ENCODE measurements at regions not wholly inside any gene's neighbourhood (a gene's known extent, or its start where the extent isn't known, plus 50 kb on each side); places are given as distances from the start of the nearest gene placed in this dataset.
"Not testable (repeated sequence)": the region's sequence is repeated elsewhere in the genome, so short reads cannot be mapped to it uniquely, and the experiment has no call there.

- DNase-seq, result no peak
These were observed 1156.6 kb downstream of the TBC1D22A start for GRCh38 chr22:47919001-47919441.

- no peak for DNase-seq
These were observed 1155.9 kb downstream of the TBC1D22A start for GRCh38 chr22:47918276-47918921.

- DNase-seq, result no peak
These were observed 1152.1 kb downstream of the TBC1D22A start for GRCh38 chr22:47914481-47915097.

GRCh38 chr22:47902646-47903180, 1140.3 kb downstream of the TBC1D22A start:
- no peak for DNase-seq

- DNase-seq, result no peak
These were observed 1139.5 kb downstream of the TBC1D22A start for GRCh38 chr22:47901911-47902310.

- DNase-seq, result no peak
These were observed 1137.4 kb downstream of the TBC1D22A start for GRCh38 chr22:47899894-47900293.

- DNase-seq, result no peak
These were observed 1136.5 kb downstream of the TBC1D22A start for GRCh38 chr22:47898946-47899345.

GRCh38 chr22:47891609-47892008, 1129.2 kb downstream of the TBC1D22A start:
- no peak for DNase-seq

- no peak for DNase-seq
These were observed 1126.4 kb downstream of the TBC1D22A start for GRCh38 chr22:47888817-47889216.

GRCh38 chr22:47884775-47885174, 1122.3 kb downstream of the TBC1D22A start:
- DNase-seq, result no peak

- DNase-seq, result no peak
These were observed 1121.8 kb downstream of the TBC1D22A start for GRCh38 chr22:47884200-47884599.

GRCh38 chr22:47883757-47884156, 1121.3 kb downstream of the TBC1D22A start:
- no peak for DNase-seq

- no peak for DNase-seq
These were observed 1116.9 kb downstream of the TBC1D22A start for GRCh38 chr22:47879346-47879745.

- no peak for DNase-seq
These were observed 1116.0 kb downstream of the TBC1D22A start for GRCh38 chr22:47878460-47878859.

- DNase-seq, result no peak
These were observed 1110.5 kb downstream of the TBC1D22A start for GRCh38 chr22:47872761-47873535.

GRCh38 chr22:47865626-47866025, 1103.2 kb downstream of the TBC1D22A start:
- no peak for DNase-seq

- no peak for DNase-seq
These were observed 1099.9 kb downstream of the TBC1D22A start for GRCh38 chr22:47862394-47862793.

- not testable (repeated sequence) for DNase-seq
These were observed 1098.5 kb downstream of the TBC1D22A start for GRCh38 chr22:47860907-47861306.

GRCh38 chr22:47859881-47860525, 1097.6 kb downstream of the TBC1D22A start:
- no peak for DNase-seq

- DNase-seq, result no peak
These were observed 1096.4 kb downstream of the TBC1D22A start for GRCh38 chr22:47858773-47859306.

GRCh38 chr22:47854680-47855079, 1092.2 kb downstream of the TBC1D22A start:
- DNase-seq, result no peak

GRCh38 chr22:47854251-47854650, 1091.8 kb downstream of the TBC1D22A start:
- no peak for DNase-seq

- no peak for DNase-seq
These were observed 1091.3 kb downstream of the TBC1D22A start for GRCh38 chr22:47853750-47854149.

All from 8988T (cell line).